Coronary artery (tissue), 2 donors: ENCODE measurements at regions not wholly inside any gene's neighbourhood (a gene's known extent, or its start where the extent isn't known, plus 50 kb on each side); places are given as distances from the start of the nearest gene placed in this dataset.

Experiments
- DNase-seq: peaks from one replicate; pipeline ENCODE4 v3.0.0-alpha.2; 2017; ENCODE audit warnings: low spot score
- H3K27ac ChIP-seq, 2 donors: fragments of 200-600 bp; sonication (generic); one replicate each; pipeline ENCODE4 v1.5.1; 2016 to 2019
- H3K4me3 ChIP-seq: fragments of 200-600 bp; sonication (generic); 2 replicates; pipeline ENCODE4 v1.5.1; 2016; ENCODE audit warnings: mild to moderate bottlenecking, moderate library complexity
- CTCF ChIP-seq: fragments of 200-600 bp; sonication (generic); IDR thresholded peaks from one replicate; pipeline ENCODE4 v1.5.1; 2019; ENCODE audit warnings: antibody characterized with exemption

- no peak for TF ChIP-seq CTCF
- no peak for DNase-seq
- Histone ChIP-seq H3K27ac (no peak overlapping the region), H3K4me3 (no peak overlapping the region)
These were observed 185.6 kb upstream of the ADAMTS9 start for GRCh38 chr3:64873400-64873799.

- TF ChIP-seq CTCF: no peak
These were observed 184.5 kb upstream of the ADAMTS9 start for GRCh38 chr3:64872345-64872744.

GRCh38 chr3:64871834-64872249, 184.0 kb upstream of the ADAMTS9 start:
- Histone ChIP-seq H3K4me3 (no peak overlapping the region), H3K27ac (no peak overlapping the region)
- TF ChIP-seq CTCF: no peak
- DNase-seq: no peak

More at GRCh38 chr3:64872345-64872744, 184.5 kb upstream of the ADAMTS9 start:
- no peak for DNase-seq
- Histone ChIP-seq H3K27ac (no peak overlapping the region), H3K4me3 (no peak overlapping the region)

- TF ChIP-seq CTCF: no peak
These were observed 183.3 kb upstream of the ADAMTS9 start for GRCh38 chr3:64870876-64871646.

GRCh38 chr3:64867224-64867623, 179.4 kb upstream of the ADAMTS9 start:
- no peak overlapping the region for H3K4me3 ChIP-seq
- DNase-seq: no peak
- H3K27ac ChIP-seq: no peak overlapping the region
- no peak for TF ChIP-seq CTCF

More at GRCh38 chr3:64870876-64871646, 183.3 kb upstream of the ADAMTS9 start:
- Histone ChIP-seq H3K27ac (no peak overlapping the region), H3K4me3 (no peak overlapping the region)
- no peak for DNase-seq

- H3K27ac ChIP-seq: no peak overlapping the region
- no peak for TF ChIP-seq CTCF
These were observed 178.2 kb upstream of the ADAMTS9 start for GRCh38 chr3:64865839-64866570.

More at GRCh38 chr3:64865839-64866570, 178.2 kb upstream of the ADAMTS9 start:
- no peak overlapping the region for H3K4me3 ChIP-seq
- no peak for DNase-seq
